Adrenal gland (tissue), 5 donors: ENCODE measurements at regions not wholly inside any gene's neighbourhood (a gene's known extent, or its start where the extent isn't known, plus 50 kb on each side); places are given as distances from the start of the nearest gene placed in this dataset.

Source experiments
- POLR2A ChIP-seq, 2 donors: fragments of 450-650 bp; IDR thresholded peaks; one replicate each; pipeline ENCODE4 v1.6.1; 2017; ENCODE audit warnings: antibody characterized with exemption in 2 of 2, mild to moderate bottlenecking in 2 of 2, moderate library complexity in 1 of 2
- TF ChIP-seq, protein P1 (sequence below), 6 experiments: fragments of 450-650 bp in 4 of 6; fragments of 200-600 bp in 2 of 6; sonication (generic) in 1 of 6; IDR thresholded peaks; 1 replicate in 5 of 6; 2 replicates in 1 of 6; pipeline versions ENCODE4 v1.5.1 to v1.8.0; 2016 to 2021; ENCODE audit warnings: antibody characterized with exemption in 6 of 6, mild to moderate bottlenecking in 2 of 6, moderate library complexity in 1 of 6
- donor health status: DM: no; HTN: no; CAD: no.

DNA sequence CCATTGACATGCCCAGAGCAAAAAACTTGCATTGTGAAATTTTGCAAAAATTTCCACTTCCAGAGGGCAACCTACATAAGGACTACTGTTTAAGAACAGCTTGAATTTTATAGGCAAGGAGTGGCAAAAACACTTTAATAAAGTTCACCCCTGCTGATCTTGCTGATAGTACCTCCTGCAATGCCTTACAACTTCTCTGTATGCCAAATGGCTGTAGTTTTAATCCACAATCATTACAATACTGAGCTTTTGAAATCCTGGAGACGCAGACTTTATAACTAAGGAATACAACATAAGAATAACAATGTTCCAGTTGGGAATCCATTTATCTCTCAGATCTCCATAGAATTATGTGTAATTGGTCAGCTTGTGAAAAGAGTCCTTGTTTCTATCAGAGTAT is 247.5 kb downstream of the KCNJ3 start:
- TF ChIP-seq, protein P1, sequence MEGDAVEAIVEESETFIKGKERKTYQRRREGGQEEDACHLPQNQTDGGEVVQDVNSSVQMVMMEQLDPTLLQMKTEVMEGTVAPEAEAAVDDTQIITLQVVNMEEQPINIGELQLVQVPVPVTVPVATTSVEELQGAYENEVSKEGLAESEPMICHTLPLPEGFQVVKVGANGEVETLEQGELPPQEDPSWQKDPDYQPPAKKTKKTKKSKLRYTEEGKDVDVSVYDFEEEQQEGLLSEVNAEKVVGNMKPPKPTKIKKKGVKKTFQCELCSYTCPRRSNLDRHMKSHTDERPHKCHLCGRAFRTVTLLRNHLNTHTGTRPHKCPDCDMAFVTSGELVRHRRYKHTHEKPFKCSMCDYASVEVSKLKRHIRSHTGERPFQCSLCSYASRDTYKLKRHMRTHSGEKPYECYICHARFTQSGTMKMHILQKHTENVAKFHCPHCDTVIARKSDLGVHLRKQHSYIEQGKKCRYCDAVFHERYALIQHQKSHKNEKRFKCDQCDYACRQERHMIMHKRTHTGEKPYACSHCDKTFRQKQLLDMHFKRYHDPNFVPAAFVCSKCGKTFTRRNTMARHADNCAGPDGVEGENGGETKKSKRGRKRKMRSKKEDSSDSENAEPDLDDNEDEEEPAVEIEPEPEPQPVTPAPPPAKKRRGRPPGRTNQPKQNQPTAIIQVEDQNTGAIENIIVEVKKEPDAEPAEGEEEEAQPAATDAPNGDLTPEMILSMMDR (IDR thresholded peaks at IDR 0.05) = no peak
- TF ChIP-seq POLR2A (IDR thresholded peaks at IDR 0.05) = no peak
